ENCODE measurements at regions not wholly inside any gene's neighbourhood (a gene's known extent, or its start where the extent isn't known, plus 50 kb on each side); places are given as distances from the start of the nearest gene placed in this dataset.
"Not testable (repeated sequence)": the region's sequence is repeated elsewhere in the genome, so short reads cannot be mapped to it uniquely, and the experiment has no call there.

DNA sequence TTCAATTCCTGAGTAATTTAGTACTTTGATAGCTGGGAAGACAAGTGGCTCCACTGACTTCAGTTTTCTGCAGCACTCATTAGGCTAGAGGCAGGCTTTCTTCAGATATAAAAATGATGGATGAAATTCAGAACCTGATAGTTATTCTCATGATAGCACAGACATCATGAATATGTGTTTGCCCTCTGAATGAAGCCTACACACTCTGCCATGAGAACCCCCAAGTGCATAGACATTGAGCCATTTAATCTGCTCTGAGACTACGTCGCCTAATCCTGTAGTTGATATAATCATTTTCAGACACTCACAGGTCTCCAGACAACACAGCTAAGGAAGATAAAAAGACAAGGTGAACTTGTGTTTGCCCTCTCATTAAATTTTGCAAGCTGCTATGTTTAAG, 566.1 kb downstream of the AMY1C start:
- DNase-seq (ENCODE audit: low read depth) = no peak

DNA sequence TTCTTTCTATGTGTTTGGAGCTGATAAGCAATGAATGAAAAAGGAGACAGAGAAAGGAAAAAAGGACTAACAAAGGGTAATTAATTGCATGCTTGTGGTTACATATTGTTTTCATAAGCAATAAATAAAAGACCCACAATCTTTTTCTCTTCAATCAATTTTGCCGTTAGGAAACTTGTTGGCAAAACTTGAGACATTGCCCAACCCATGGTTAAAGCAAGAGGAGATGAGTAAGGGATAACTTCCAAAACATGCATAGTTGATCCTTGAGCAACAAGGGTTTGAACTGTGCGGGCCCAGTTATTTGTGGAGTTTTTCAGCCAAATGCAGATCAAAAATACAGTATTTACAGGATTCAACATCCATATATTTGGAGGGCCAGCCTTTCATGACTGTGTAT, 572.4 kb downstream of the AMY1C start:
- DNase-seq (ENCODE audit: low read depth) = no peak

- no peak for DNase-seq (ENCODE audit: low read depth)
Measured at GRCh38 chr1:104329278-104329677, 579.6 kb downstream of the AMY1C start.

- no peak for DNase-seq (ENCODE audit: low read depth)
Measured at GRCh38 chr1:104331763-104332162, 582.1 kb downstream of the AMY1C start.

GRCh38 chr1:104337927-104338326, 588.2 kb downstream of the AMY1C start:
- DNase-seq (ENCODE audit: low read depth) = not testable (repeated sequence)

- DNase-seq (ENCODE audit: low read depth) = no peak
Measured at GRCh38 chr1:104341944-104342343, 592.2 kb downstream of the AMY1C start.

DNA sequence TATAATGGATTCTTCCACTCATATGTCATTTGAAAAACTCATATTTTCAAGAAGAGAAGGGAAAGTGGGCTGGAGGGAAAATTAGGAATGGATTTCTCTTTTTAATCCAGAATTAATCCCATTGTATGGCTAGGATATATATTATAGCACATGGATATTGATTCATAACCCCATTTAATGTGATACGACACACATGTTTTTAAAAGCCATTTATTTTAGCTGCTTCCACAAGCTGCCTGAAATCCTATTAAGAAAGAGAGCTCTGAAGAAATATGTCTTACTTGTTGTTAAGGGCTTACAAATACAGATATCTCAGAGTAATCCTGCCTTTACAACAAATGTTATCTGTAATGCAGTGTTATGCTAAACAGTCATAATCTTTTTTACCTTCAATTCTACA, 598.6 kb downstream of the AMY1C start:
- DNase-seq (ENCODE audit: low read depth) = no peak

- no peak for DNase-seq (ENCODE audit: low read depth)
Measured at GRCh38 chr1:104353580-104353979, 603.9 kb downstream of the AMY1C start.

DNA sequence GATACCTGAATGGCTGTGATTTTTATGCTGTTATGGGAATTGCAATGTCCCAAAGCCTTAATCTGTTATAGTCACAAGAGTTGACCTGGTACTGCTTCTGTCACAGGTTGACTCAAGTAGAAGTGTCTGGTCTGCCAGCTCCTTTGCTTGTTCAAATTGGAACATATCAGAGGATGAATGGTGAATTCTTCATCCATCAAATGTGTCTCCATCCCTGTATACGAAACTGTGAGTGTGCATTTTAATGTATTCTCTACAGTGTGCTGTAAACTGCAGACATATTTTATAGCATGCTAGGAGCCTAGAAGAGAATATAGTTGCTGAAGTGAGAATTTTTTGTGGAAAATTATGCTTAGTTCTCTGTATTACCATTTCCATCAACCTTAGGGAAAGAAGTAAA, 608.4 kb downstream of the AMY1C start:
- DNase-seq (ENCODE audit: low read depth) = no peak

- DNase-seq (ENCODE audit: low read depth) = no peak
Measured at GRCh38 chr1:104358621-104359020, 608.9 kb downstream of the AMY1C start.

DNA sequence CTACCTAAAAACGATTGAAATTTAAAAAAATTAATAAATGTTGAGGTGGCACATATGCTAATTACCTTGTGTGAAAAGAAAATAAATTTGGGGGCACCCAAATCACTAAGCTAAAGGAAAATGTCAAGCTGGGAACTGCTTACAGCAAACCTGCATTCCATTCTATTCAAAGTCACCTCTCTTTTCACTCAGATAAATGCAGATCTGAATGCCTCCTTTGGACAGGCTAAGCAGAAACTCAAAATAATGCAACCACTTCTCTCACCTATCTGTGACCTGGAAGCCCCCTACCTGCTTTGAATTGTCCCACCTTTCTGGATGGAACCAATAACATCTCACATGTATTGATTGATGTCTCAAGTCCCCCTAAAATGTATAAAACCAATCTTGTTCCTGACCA, 628.7 kb downstream of the AMY1C start:
- DNase-seq (ENCODE audit: low read depth) = no peak

DNA sequence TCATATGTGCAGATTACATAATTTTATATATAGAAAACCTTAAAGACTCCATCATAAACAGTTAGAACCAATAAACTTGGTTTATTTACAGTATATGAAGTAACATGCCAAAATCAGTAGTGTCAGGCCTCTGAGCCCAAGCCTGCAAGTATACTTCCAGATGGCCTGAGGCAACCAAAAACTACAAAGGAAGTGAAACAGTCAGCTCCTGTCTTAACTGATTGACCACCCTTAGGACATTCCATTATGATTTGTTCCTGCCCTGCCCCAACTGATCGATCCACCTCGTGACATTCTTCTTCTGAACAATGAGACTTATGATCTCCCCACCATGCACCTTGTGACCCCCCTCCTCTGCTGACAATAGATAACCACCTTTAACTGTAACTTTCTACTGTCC, 630.3 kb downstream of the AMY1C start:
- DNase-seq (ENCODE audit: low read depth) = no peak

GRCh38 chr1:104387716-104388508, 638.2 kb downstream of the AMY1C start:
- no peak for DNase-seq (ENCODE audit: low read depth)

GRCh38 chr1:104392552-104392951, 642.9 kb downstream of the AMY1C start:
- no peak for DNase-seq (ENCODE audit: low read depth)

DNA sequence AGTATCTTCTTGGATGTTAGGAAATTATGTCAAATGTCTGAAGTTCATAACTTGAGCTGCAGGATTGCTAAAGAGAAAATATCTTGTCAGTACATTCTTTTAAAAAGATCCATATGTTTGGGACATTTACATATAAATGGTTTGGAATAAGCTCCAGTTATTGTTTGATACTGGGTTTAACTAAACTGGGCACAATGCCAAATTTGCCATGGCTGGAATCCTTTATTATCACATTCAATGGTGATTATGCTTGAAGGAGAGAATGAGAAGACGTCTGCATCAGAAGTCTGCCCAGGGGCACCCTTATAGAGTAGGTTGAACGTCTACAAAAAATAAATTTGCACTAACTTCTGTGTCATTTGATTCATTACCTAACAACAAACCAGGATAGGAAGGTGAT, 652.5 kb downstream of the AMY1C start:
- no peak for DNase-seq (ENCODE audit: low read depth)

- DNase-seq (ENCODE audit: low read depth) = no peak
Measured at GRCh38 chr1:104403883-104404282, 654.2 kb downstream of the AMY1C start.

DNA sequence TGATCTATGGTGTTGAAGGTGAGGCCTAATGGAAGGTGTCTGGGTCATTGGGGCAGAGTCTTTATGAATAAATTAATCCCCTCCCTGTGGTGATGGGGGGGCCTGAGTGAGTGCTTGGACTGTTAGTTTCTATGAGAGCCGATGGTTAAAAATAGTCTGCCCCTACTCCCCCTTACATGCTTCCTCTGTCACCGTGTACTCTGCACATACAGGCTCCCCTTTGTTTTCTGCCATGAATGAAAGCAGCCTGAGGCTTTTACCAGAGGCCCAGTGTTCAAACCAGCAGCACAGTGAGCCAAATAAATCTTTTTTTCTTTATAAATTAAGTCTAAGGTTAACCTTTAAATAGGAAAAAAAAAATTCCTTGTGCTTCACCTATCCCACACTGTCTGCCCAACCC, 657.0 kb downstream of the AMY1C start:
- DNase-seq (ENCODE audit: low read depth) = no peak

DNA sequence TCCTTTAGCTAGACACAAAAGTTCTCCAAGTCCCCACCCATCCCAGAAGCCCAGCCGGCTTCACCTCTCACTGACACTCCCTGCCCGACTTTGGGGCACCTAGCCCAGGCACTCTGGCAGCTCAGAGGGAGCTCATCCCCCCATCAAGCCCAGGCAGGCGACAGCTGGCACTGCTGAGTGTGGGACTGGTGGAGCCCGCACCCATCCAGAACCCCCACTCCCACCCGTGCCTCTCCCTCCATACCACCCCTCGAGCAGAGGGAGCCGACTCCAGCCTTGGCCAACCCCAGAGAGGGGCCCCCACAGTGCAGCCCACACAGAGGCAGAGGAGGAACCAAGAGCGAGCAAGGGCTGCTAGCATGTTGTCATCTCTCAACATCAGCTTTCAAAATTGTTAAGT, 658.6 kb downstream of the AMY1C start:
- no peak for DNase-seq (ENCODE audit: low read depth)

GRCh38 chr1:104435255-104435654, 685.6 kb downstream of the AMY1C start:
- no peak for DNase-seq (ENCODE audit: low read depth)

DNA sequence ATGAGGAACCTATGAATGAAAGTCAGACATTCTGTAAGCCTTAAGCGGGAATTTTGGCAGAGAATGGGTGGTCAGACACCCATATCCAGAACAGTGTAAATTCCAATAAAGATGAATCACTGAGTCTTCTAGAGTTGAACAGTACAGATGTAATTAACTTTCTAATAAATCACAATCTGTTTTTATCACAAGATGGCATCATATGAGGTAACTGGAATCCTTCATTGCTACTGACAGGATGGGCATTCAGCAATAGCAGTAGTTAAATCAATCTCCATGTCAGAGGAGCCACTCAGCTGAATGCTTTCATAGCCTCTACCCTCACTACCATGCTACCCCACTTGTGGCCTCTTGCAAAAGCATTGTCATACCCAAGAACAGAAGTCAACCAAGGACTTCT, 690.3 kb downstream of the AMY1C start:
- DNase-seq (ENCODE audit: low read depth) = no peak

GRCh38 chr1:104456724-104457123, 707.0 kb downstream of the AMY1C start:
- no peak for DNase-seq (ENCODE audit: low read depth)

- DNase-seq (ENCODE audit: low read depth) = no peak
Measured at GRCh38 chr1:104459886-104460285, 710.2 kb downstream of the AMY1C start.

- DNase-seq (ENCODE audit: low read depth) = no peak
Measured at GRCh38 chr1:104460880-104461279, 711.2 kb downstream of the AMY1C start.

- no peak for DNase-seq (ENCODE audit: low read depth)
Measured at GRCh38 chr1:104463126-104463697, 713.5 kb downstream of the AMY1C start.

All from non-pigmented ciliary epithelial cell (primary cell).